Ramos (cell line): ENCODE measurements at regions not wholly inside any gene's neighbourhood (a gene's known extent, or its start where the extent isn't known, plus 50 kb on each side); places are given as distances from the start of the nearest gene placed in this dataset.

ENCODE experiments used
- in situ Hi-C: fragments of 300-500 bp; cut with MboI; formaldehyde crosslinking; loops from one replicate; pipeline ENCODE4 v1.14.3; 2022; ENCODE audit warnings: low sequenced_read_pairs; ENCODE audit not compliant: unreplicated experiment

- in situ Hi-C loops = no loop called here
Observed at GRCh38 chr5:99004960-99005359, 76.2 kb upstream of the CHD1 start.

- in situ Hi-C loops = no loop called here
Observed at GRCh38 chr5:99000876-99001275, 72.1 kb upstream of the CHD1 start.

DNA sequence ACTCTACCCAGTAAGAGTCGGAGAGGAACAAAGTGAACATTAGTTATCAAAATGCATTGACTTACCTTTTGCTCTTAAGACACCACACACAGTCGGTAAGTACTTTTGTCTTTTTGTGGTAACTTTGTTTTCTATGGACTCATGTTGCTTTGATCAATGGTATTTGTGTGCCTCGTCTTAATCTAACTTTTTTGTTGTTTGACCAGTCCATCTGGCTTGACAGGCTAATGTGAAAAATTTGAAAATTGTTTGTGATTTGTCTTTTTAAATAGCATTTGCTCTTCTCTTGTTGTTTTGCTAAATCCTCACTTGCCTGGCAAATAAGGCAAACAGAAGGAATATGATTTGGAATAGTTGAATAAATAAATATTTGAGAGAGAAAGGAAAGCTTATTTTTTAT lies 71.4 kb upstream of the CHD1 start:
- in situ Hi-C loops = no loop called here

- in situ Hi-C loops = no loop called here
Observed at GRCh38 chr5:98999631-99000030, 70.8 kb upstream of the CHD1 start.

- in situ Hi-C loops = no loop called here
Observed at GRCh38 chr5:98997000-98997399, 68.2 kb upstream of the CHD1 start.

- in situ Hi-C loops = no loop called here
Observed at GRCh38 chr5:98994611-98995010, 65.8 kb upstream of the CHD1 start.

DNA sequence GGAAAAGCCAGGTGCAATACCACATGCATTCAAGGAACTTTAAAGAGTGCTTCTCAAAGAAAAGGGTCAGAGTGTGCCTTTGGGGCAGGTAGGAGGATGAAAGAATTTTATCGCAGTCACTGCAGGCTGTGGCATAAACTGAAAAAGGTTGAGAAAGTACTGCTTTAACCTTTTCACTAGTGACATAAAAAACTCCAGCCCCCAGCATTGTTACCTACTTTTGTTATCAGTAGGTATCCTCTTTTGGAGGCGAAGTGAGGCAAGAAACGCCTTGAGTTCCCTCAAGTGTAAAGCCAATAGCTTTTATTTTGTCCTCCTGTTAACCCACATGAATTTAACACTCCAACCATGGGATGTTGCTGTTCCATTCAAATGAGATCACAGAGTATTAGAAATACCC lies 64.7 kb upstream of the CHD1 start:
- in situ Hi-C loops = no loop called here

- in situ Hi-C loops = no loop called here
Observed at GRCh38 chr5:98992552-98992951, 63.7 kb upstream of the CHD1 start.

DNA sequence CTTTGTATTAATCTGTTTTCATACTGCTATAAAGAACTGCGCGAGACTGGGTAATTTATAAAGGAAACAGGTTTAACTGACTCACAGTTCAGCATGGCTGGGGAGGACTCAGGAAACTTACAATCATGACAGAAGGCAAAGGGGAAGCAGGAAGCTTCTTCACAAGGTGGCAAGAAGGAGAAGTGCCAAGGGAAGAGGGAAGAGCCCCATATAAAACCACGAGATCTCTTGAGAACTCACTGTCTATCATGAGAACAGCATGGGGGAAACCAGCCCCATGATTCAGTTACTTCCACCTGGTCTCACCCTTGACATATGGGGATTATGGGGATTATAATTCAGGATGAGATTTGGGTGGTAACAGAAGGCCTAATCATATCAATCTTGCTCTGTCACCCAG lies 60.9 kb upstream of the CHD1 start:
- in situ Hi-C loops = no loop called here

GRCh38 chr5:98986587-98986986 lies 57.8 kb upstream of the CHD1 start:
- in situ Hi-C loops = no loop called here

GRCh38 chr5:98982880-98983279 lies 54.1 kb upstream of the CHD1 start:
- in situ Hi-C loops = no loop called here
